Tibial artery (tissue), 4 donors: ENCODE measurements at regions not wholly inside any gene's neighbourhood (a gene's known extent, or its start where the extent isn't known, plus 50 kb on each side); places are given as distances from the start of the nearest gene placed in this dataset.

Source experiments
- DNase-seq, 2 donors: peaks; one replicate each; pipeline ENCODE4 v3.0.0-alpha.2; 2019
- H3K27ac ChIP-seq, 2 donors: fragments of 200-600 bp; sonication (generic) in 1 of 2; 1 replicate in 1 of 2; 2 replicates in 1 of 2; pipeline ENCODE4 v1.5.1; 2018 to 2019; ENCODE audit warnings: mild to moderate bottlenecking in 1 of 2
- H3K27me3 ChIP-seq, 2 donors: fragments of 200-600 bp; sonication (generic) in 1 of 2; one replicate each; pipeline versions ENCODE4 v1.5.1 to v1.6.0; 2016 to 2019
- H3K36me3 ChIP-seq, 3 donors: fragments of 200-600 bp; sonication (generic) in 2 of 3; one replicate each; pipeline ENCODE4 v1.5.1; 2016 to 2019; ENCODE audit warnings: mild to moderate bottlenecking in 2 of 3
- H3K4me1 ChIP-seq, 4 donors: fragments of 200-600 bp; sonication (generic) in 2 of 4; 1 replicate in 3 of 4; 2 replicates in 1 of 4; pipeline ENCODE4 v1.5.1; 2016 to 2019
- H3K4me3 ChIP-seq, 2 donors: fragments of 200-600 bp; sonication (generic) in 1 of 2; 1 replicate in 1 of 2; 2 replicates in 1 of 2; pipeline ENCODE4 v1.5.1; 2018 to 2019; ENCODE audit warnings: mild to moderate bottlenecking in 2 of 2
- H3K9me3 ChIP-seq, 3 donors: fragments of 200-600 bp; sonication (generic) in 1 of 3; one replicate each; pipeline ENCODE4 v1.5.1; 2016 to 2019
- CTCF ChIP-seq, 2 experiments: fragments of 200-600 bp in 1 of 2; fragments of 450-650 bp in 1 of 2; IDR thresholded peaks; one replicate each; pipeline ENCODE4 v1.5.1; 2017 to 2019; ENCODE audit warnings: antibody characterized with exemption in 2 of 2, mild to moderate bottlenecking in 1 of 2, moderate library complexity in 1 of 2
- intact Hi-C: fragments of 100-400 bp; cut with DNase I; formaldehyde crosslinking; loops from one replicate; pipeline ENCODE4 v1.15.0; 2023; ENCODE audit warnings: low total_unique reads

- Histone ChIP-seq H3K9me3 (no peaks in the 10 kb centered on the region), H3K4me3 (no peak overlapping the region), H3K27ac (no peak overlapping the region), H3K36me3 (no peaks in the 10 kb centered on the region), H3K4me1 (no peaks in the 10 kb centered on the region), H3K27me3 (peaks cover 0 to 2% of the 10 kb centered on the region in 2 donors)
- intact Hi-C loops = no loop called here
- DNase-seq = no peak
- TF ChIP-seq CTCF (IDR thresholded peaks at IDR 0.05) = no peak
Observed at GRCh38 chr16:48899500-48899899, 289.5 kb upstream of the N4BP1 start.

- TF ChIP-seq CTCF (IDR thresholded peaks at IDR 0.05) = no peak
- Histone ChIP-seq H3K4me1 (no peaks in the 10 kb centered on the region), H3K27ac (no peak overlapping the region), H3K27me3 (no peaks in the 10 kb centered on the region), H3K9me3 (no peaks in the 10 kb centered on the region), H3K36me3 (no peaks in the 10 kb centered on the region), H3K4me3 (no peak overlapping the region)
- no peak for DNase-seq
- intact Hi-C loops = no loop called here
Observed at GRCh38 chr16:48897698-48898205, 287.8 kb upstream of the N4BP1 start.

GRCh38 chr16:48895142-48895541 lies 285.2 kb upstream of the N4BP1 start:
- no peak for DNase-seq
- no peak for TF ChIP-seq CTCF (IDR thresholded peaks at IDR 0.05)
- Histone ChIP-seq H3K4me3 (no peak overlapping the region), H3K4me1 (no peaks in the 10 kb centered on the region), H3K27ac (no peak overlapping the region), H3K9me3 (no peaks in the 10 kb centered on the region), H3K27me3 (no peaks in the 10 kb centered on the region), H3K36me3 (no peaks in the 10 kb centered on the region)
- intact Hi-C loops = no loop called here

GRCh38 chr16:48892893-48893292 lies 282.9 kb upstream of the N4BP1 start:
- Histone ChIP-seq H3K4me3 (no peak overlapping the region), H3K9me3 (no peaks in the 10 kb centered on the region), H3K27ac (no peak overlapping the region), H3K36me3 (no peaks in the 10 kb centered on the region), H3K4me1 (no peaks in the 10 kb centered on the region), H3K27me3 (no peaks in the 10 kb centered on the region)
- TF ChIP-seq CTCF (IDR thresholded peaks at IDR 0.05) = no peak
- DNase-seq = no peak
- intact Hi-C loops = no loop called here

- TF ChIP-seq CTCF (IDR thresholded peaks at IDR 0.05) = no peak
- H3K4me1 ChIP-seq = no peaks in the 10 kb centered on the region
- H3K9me3 ChIP-seq = no peaks in the 10 kb centered on the region
- no peak overlapping the region for H3K27ac ChIP-seq
- DNase-seq = no peak
- no peaks in the 10 kb centered on the region for H3K27me3 ChIP-seq
- intact Hi-C loops = no loop called here
- no peak overlapping the region for H3K4me3 ChIP-seq
- H3K36me3 ChIP-seq = no peaks in the 10 kb centered on the region
Observed at GRCh38 chr16:48887646-48888210, 277.7 kb upstream of the N4BP1 start.

GRCh38 chr16:48885471-48885870 lies 275.5 kb upstream of the N4BP1 start:
- Histone ChIP-seq H3K27ac (no peak overlapping the region), H3K9me3 (no peaks in the 10 kb centered on the region), H3K27me3 (peaks cover 0 to 3% of the 10 kb centered on the region in 2 donors), H3K36me3 (no peaks in the 10 kb centered on the region), H3K4me3 (no peak overlapping the region), H3K4me1 (no peaks in the 10 kb centered on the region)
- no peak for DNase-seq
- intact Hi-C loops = no loop called here
- no peak for TF ChIP-seq CTCF (IDR thresholded peaks at IDR 0.05)
